Activated CD4-positive, CD25-positive, alpha-beta regulatory T cell treated with anti-CD3 and anti-CD28 coated beads, Interleukin-2, amount 50 U/mL, for 16 hours (primary cell): ENCODE measurements at regions not wholly inside any gene's neighbourhood (a gene's known extent, or its start where the extent isn't known, plus 50 kb on each side); places are given as distances from the start of the nearest gene placed in this dataset.

Experiments used
- DNase-seq: peaks from one replicate; pipeline ENCODE4 v3.0.0-alpha.2; 2020; ENCODE audit warnings: low read depth, low spot score

GRCh38 chr15:77821188-77821958 lies 188.7 kb upstream of the LINGO1 start:
- DNase-seq: no peak

DNA sequence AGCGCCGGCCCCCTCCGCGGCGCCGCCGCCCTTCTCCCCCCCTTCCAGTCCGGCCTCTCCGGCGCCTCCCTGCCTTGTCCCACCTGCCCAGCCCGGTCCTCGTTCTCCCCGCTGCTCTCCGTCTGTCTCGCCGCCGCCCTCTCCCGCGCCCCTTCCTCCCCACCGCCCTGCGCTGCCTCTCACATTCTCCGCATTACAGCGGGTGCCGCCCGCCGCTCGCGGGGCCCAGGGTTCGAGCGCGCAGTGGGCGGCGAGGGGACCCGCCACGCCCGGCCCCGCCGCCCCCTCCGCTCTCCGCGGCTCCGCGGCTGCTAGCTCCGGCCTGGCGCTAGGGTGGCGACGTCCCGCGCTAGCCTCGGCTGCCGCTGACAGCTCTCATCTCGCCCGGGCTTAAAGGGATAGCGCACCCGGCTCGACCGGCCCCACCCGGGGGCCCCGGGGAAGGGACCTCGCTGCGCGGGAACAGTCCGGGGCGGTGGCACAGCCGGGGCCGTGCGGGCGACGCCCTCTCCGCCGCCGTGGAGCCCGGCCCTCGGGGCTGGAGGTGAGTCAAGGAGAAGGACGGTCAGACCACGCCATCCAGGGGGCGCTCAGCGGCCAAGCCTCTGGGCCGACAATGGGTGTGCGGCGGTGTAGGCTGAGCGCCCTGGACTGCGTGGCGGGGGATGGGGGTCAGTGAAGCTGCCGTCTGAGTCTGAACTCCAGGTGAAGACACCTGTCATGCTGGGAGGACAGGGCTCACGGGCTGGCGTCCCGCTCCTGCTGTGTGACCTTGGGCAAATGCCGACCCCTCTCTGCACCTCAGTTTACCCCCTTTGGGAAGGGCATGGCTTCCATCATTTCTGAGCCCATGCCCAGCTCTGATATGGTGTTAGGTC lies 187.4 kb upstream of the LINGO1 start:
- DNase-seq: no peak

DNA sequence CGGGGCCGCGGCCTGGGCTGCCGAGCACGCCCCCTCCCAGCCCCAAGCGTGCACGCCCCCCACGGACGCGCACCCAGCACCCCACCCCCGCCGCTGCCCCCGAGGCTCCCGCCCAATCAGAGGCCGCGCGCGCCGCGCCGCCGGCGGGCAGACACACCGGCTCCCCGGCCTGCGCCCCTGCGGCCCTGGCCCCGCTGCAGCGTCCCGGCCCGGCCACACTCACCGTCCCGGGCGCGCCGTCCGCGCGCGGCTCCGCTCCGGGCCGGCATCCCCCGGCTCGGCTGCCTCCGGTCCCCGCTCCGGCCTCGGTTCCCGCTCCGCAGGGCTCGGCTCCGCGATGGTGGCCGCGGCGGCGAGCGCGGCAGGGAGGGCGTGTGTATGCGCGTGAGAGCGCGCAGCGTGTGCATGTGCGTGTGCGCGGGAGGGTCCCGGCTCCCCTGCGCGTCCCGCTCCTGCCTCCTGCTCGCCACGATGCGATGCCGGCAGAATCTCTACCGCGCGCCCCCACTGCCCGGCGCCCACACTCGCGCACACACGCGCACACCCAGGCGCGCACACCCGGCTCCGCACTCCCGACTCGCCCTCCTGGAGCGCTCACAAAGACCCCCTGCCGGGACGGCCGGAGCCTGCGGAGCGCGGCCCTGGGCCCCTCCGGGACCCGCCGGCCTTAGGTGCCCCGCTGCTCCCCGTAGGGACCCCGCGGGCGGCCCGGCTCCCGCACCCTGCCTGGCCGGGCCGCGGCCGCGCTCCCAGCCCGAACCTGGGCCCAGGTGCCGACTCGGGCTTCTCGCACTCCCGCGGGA lies 186.5 kb upstream of the LINGO1 start:
- no peak for DNase-seq

- no peak for DNase-seq
These were observed 185.9 kb upstream of the LINGO1 start for GRCh38 chr15:77818484-77819047.

DNA sequence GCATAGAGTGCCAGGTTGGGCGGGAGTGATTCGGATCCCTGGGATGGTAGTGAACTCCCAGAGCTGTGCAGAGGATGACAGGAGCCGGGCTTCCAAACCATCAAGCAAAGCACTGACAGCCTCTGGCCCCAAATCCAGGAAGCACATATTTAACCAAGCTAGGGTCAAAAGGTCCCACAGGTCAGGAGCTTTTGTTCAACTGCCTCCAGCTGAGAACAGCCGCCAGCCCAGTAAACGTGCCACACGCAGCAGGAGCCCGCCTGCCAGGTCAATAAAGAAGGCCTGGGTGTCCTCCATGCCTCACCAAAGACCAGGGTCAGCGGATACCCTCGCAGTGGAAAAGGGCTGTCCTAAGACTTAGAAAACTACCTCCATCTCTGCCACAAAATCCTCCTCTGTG lies 184.7 kb upstream of the LINGO1 start:
- no peak for DNase-seq

DNA sequence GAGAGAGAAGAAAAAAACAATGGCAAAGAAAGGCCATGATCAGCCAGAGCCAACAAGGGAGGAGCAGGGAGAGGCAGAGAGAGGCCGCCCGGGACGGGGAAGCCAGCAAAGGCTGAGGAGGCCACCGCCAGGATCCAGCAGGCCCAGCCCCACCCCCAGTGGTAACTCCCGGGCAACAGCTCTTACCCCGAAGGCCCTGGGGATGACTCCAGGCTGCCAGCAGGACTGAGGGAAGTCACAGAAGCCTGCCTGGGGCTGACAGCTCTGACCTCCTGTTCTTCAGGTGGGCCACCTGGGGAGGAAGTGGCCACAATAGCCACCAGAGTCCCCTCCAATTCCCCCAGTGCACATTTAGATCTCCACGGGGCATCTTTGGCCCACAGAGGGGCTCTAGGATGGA lies 184.3 kb upstream of the LINGO1 start:
- DNase-seq: no peak

DNA sequence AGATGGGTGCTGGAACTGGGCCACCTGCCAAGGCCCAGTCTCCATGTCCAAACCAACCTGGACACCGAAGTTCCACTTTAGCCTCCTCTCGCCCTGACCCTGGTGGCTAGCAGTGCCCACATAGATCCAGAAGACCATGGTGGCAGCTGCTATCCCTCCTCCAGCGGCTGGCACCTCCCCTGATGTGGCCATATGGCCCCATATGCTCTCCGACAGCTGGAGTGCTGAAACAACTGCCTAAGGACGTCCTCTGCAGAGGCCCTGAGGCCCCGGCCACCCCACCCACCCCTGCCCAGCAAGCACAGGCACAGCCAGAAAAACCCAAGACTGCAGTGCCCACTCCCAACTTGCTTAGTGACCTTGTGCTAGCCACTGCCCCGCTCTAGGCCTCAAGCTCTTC lies 182.3 kb upstream of the LINGO1 start:
- no peak for DNase-seq

- no peak for DNase-seq
These were observed 180.0 kb upstream of the LINGO1 start for GRCh38 chr15:77812664-77813063.

DNA sequence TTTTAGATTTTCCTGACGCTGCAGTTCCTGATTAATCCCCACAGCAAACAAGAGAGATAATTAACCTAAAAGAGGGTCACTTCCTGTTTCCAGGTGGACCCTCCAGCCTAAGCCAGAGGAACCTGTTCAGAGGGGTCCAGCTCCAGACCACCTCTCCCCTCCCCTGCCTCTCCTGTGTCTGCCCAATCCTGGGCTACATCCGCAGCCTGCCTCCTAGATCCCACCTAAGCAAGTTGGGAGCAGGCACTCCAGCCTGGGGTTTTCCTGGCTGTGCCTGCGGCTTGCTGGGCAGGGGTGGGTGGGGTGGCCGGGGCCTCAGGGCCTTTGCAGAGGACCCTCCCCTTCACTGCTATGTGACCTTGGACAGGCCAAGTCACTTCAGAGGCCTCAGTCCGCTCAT lies 178.6 kb upstream of the LINGO1 start:
- no peak for DNase-seq

DNA sequence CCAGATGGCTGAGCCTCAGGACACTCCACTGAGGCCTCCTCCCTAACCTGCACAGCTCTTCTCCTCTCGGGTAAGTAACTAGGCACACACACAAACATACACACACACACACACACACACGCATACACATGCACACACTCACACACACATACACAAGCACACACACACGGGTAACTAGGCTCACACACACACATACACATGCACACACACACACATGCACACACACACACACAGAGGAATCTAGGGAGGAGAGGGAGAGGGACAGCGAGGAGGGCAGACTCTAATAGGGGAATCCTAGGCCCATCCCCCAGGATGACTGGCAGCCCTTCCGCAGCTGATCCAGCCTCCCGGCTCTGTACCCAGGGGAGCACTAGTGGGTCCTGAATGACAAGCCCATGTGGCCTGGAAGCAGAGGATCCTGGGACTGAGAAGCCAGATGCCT lies 177.4 kb upstream of the LINGO1 start:
- no peak for DNase-seq

- no peak for DNase-seq
These were observed 176.0 kb upstream of the LINGO1 start for GRCh38 chr15:77808581-77809177.

DNA sequence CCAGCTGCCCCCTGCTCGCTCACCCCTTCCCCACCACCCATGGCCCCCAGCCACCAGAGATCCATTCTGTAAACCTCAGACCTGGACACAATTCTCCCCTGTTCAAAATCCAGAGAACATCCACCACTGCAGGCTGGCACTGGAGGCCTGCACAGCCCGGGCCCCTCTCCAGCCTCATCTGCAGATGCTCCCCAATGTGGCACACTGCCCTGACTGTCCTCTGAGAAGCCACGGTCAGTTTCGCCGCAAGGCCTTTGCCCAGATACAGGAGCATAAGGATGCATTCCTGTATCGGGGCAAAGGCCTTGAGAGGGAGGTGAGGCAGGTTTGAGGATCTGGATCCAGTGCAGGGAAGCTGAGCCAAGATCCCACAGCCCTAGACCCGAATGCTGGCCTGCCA lies 175.4 kb upstream of the LINGO1 start:
- DNase-seq: no peak

GRCh38 chr15:77807611-77808010 lies 174.9 kb upstream of the LINGO1 start:
- DNase-seq: no peak

- no peak for DNase-seq
These were observed 174.4 kb upstream of the LINGO1 start for GRCh38 chr15:77807115-77807514.

DNA sequence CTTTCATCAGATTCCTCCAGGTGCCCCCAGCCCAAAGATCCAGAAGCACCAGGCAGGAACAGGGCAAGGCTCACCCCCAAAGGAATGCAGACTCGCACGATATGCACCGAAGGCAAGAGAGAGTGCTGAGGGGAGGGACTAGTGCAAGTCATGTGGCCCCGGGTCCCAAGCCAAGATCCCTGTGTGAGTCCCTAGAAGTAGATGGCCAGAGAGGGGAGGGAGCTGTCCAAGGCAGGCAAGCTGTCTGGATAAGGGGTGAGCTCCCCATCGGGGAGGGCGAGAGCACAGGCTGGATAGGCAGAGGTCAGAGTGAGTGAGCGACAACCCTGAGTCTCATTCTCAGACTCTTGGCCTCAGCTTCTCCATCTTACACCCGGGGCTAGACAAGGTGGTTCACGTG lies 171.5 kb upstream of the LINGO1 start:
- no peak for DNase-seq

DNA sequence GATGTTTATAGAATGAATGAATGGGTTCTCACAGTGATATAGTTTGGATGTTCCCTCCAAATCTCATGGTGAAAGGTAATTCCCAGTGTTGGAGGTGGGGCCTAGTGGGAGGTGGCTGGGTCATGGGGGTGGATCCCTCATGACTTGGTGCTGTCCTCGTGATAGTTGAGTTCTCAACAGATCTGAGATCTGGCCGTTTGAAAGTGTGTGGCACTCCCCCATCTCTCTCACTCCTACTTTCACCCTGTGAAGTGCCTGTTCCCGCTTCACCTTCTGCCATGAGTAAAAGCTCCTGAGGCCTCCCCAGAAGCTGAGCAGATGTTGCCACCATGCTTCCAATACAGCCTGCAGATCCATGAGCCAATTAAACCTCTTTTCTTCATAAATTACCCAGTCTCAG lies 170.8 kb upstream of the LINGO1 start:
- no peak for DNase-seq

GRCh38 chr15:77800305-77800704 lies 167.6 kb upstream of the LINGO1 start:
- DNase-seq: no peak

- no peak for DNase-seq
These were observed 166.1 kb upstream of the LINGO1 start for GRCh38 chr15:77798847-77799246.

DNA sequence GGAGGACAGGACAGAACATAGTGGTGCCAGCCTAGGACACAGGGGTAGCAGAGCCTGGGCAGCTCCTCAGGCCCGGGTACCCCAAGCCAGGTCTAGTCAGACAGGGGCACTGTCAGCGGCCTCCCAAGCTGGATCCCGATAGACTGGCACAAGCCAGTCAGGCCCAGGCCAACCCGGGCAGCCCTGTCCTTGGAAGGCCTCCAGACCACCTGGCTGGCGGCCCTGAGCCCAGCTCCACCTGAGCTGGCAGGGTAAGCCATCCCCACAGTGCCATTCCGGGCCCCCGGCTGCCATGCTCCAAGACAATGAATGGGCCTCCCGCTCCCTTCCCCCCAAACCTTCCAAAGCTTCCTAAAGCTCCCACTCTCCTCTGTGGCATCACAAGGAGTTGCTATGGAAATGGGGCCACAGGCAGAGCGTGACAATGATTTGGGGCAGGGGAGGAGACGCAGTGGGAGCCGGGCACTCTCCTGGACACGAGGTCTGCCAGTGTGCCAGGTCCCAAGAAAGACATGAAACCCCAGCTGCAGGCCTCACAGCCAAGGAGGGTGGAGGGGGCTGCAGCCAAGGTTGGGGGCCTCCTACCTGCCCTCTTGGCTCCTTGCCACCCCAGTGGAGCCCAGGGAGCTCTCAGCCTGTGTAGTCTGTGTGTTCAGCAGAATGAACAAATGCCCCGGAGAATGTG lies 165.6 kb upstream of the LINGO1 start:
- no peak for DNase-seq

DNA sequence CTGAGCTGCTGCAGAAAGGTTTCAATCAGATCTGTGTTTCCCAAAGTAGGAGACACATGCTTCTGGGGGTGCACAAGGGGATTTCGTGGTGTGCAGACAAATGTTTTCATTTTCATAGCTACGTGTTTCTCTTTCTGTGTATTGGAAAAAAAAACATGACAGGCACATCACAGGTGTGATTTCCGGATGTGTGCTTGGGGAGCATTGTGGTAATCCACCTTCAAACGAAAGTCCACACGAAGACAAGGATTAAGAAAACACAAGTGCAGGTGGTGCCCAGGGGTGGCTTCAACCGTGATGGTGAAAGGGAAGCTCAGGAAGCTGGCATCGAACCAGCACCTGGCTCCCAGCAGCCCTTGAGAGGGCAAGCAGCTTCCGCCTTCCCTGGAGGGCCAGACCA lies 164.6 kb upstream of the LINGO1 start:
- DNase-seq: no peak
